Esophagus (tissue), 2 donors: ENCODE measurements at regions not wholly inside any gene's neighbourhood (a gene's known extent, or its start where the extent isn't known, plus 50 kb on each side); places are given as distances from the start of the nearest gene placed in this dataset.

ENCODE experiments used
- H3K27ac ChIP-seq, 2 donors: one replicate each; pipeline ENCODE4 v1.5.1; 2013; ENCODE audit warnings: low read depth in 2 of 2, mild to moderate bottlenecking in 2 of 2, inconsistent platforms in 1 of 2, low read length in 1 of 2, moderate library complexity in 1 of 2
- H3K27me3 ChIP-seq, 2 donors: one replicate each; pipeline ENCODE4 v1.6.1; 2013; ENCODE audit warnings: low read length in 2 of 2, control low read depth in 1 of 2, mild to moderate bottlenecking in 1 of 2; ENCODE audit not compliant: insufficient read depth in 2 of 2, control insufficient read depth in 1 of 2
- H3K36me3 ChIP-seq, 2 donors: one replicate each; pipeline ENCODE4 v1.6.1; 2013; ENCODE audit warnings: low read length in 1 of 2; ENCODE audit not compliant: control insufficient read depth in 2 of 2, insufficient read depth in 2 of 2
- H3K4me1 ChIP-seq, 2 donors: one replicate each; pipeline ENCODE4 v1.6.1; 2013; ENCODE audit warnings: low read length in 1 of 2; ENCODE audit not compliant: control insufficient read depth in 2 of 2, insufficient read depth in 2 of 2
- H3K4me3 ChIP-seq, 2 donors: one replicate each; pipeline ENCODE4 v1.5.1; 2013; ENCODE audit warnings: low read length in 2 of 2, mild to moderate bottlenecking in 2 of 2, low read depth in 1 of 2, moderate library complexity in 1 of 2
- H3K9me3 ChIP-seq, 2 donors: one replicate each; pipeline ENCODE4 v1.6.1; 2013; ENCODE audit warnings: mild to moderate bottlenecking in 2 of 2, low read depth in 1 of 2, low read length in 1 of 2, moderate library complexity in 1 of 2; ENCODE audit not compliant: control insufficient read depth in 2 of 2, insufficient read depth in 1 of 2
- WGBS, 2 donors: extraction: QIAGEN DNeasy Blood & Tissue Kit; methylation state at CpG; one replicate each; pipeline ENCODE4 v1.1.7; 2013; 5-methylcytosine and 5-hydroxymethylcytosine counted together
- donor health status: healthy with polysubstance abuse.
- donor health status: Bipolar disorder and iron deficiency.

DNA sequence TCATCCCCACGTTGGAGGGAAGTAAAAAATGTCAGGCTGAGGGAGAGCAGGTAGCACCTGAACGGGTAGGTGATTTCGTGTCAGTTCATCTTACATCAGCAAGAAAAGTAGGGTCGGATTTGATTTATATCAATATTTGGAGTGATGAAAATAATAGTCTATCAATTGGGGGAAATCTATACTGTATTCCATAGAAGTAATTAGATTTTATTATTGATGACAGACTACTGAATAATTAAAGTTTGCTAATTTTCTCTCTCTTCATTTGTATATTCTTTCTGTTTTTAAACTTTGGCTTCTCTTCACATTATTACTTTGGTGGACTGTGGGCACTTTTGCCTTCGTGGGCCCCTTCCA, 78.4 kb downstream of the OLIG3 start:
- Histone ChIP-seq H3K4me1 (no peaks in the 10 kb centered on the region), H3K27me3 (no peaks in the 10 kb centered on the region), H3K4me3 (peak overlapping the region in 1 of 2 donors; percentile 51), H3K36me3 (no peaks in the 10 kb centered on the region), H3K9me3 (no peaks in the 10 kb centered on the region), H3K27ac (peak overlapping the region in 1 of 2 donors; percentile 65)
- 33 to 42% methylated on average over 5 of the region's 5 CpGs for WGBS, 2 donors

DNA sequence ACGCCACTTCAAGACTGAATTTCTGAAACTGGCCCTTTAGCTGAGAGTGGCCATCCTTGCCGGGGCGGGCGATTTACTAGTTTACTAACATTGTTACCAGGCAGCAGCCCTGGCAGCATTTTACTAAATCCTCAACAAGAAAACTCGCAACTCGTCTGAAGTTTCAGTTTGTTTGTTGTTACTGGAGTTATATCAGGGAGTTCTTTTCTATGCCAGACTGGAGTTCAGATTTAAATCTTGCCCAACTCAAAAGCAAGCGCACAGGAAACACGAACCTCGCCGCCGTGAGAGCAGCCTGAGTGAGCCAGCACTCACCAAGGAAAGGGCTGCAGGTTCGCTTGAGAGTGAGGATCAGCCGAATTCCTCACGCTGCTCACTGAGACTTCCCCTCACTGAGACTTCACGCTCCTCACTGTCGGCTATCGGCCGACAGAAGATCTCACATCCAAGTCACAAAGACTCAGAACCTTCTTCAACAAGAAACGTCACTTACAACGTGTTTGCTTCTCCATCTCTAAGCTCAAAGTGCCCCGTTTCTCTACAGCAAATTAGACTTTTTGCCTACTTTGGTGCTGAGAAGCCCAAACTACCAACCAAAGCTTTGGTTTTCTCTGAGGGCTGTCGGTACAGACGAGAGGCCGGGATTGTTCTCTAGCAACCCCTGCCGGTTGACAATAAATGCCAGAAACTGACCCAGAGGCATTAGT, 78.9 kb downstream of the OLIG3 start:
- peak overlapping the region; percentile 32 to 65 for H3K27ac ChIP-seq
- WGBS, 2 donors: 3 to 10% methylated on average over 25 of the region's 25 CpGs
- no peaks in the 10 kb centered on the region for H3K27me3 ChIP-seq
- H3K4me3 ChIP-seq: peak overlapping the region; percentile 39 to 51
- no peaks in the 10 kb centered on the region for H3K36me3 ChIP-seq
- no peaks in the 10 kb centered on the region for H3K9me3 ChIP-seq
- no peaks in the 10 kb centered on the region for H3K4me1 ChIP-seq

DNA sequence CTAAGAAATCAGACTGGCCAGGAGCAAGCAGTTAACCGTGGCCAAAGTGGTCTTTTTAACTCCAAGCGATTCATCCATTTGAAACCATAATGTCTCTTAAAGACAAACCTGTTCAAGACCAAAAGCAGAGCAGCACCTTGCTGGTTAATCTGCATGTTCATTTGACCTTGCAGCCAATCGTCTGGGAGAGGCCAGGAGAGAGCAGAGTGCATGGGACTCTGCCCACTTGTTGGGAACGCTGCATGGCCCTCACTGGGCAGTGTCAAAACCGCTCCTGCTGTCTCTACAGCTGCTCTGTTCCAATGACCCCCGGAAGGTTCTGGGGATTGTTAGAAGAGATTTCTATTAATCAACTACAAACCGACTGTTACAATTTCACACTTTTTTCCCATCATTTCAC, 79.6 kb downstream of the OLIG3 start:
- WGBS, 2 donors: 60 to 68% methylated on average over 7 of the region's 7 CpGs
- H3K36me3 ChIP-seq: no peaks in the 10 kb centered on the region
- H3K4me1 ChIP-seq: no peaks in the 10 kb centered on the region
- no peak overlapping the region for H3K27ac ChIP-seq
- no peaks in the 10 kb centered on the region for H3K27me3 ChIP-seq
- H3K4me3 ChIP-seq: peak overlapping the region in 1 of 2 donors; percentile 51
- H3K9me3 ChIP-seq: no peaks in the 10 kb centered on the region

DNA sequence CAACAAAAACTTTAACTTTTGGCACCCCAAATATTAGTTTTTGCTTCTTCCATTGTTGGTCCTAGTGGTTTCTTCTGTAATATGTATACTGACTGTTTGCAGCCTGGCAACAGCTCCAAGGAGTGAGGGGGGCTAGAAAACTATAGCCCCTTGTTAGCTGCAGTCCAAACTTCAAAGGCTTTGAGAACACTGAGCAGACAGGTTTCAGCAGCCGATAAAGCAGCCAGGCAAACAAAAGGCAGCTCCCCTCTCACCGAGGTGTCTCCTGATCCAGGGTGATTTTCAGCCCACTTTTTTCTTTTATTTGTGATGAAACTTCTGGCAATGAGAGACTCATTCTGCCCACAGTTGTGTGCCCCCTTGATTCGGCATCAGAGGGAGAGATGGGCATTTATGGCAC, 80.7 kb downstream of the OLIG3 start:
- no peak overlapping the region for H3K4me3 ChIP-seq
- H3K4me1 ChIP-seq: no peaks in the 10 kb centered on the region
- no peaks in the 10 kb centered on the region for H3K36me3 ChIP-seq
- no peaks in the 10 kb centered on the region for H3K9me3 ChIP-seq
- WGBS, 2 donors: 40 to 49% methylated on average over 3 of the region's 3 CpGs
- no peak overlapping the region for H3K27ac ChIP-seq
- no peaks in the 10 kb centered on the region for H3K27me3 ChIP-seq

DNA sequence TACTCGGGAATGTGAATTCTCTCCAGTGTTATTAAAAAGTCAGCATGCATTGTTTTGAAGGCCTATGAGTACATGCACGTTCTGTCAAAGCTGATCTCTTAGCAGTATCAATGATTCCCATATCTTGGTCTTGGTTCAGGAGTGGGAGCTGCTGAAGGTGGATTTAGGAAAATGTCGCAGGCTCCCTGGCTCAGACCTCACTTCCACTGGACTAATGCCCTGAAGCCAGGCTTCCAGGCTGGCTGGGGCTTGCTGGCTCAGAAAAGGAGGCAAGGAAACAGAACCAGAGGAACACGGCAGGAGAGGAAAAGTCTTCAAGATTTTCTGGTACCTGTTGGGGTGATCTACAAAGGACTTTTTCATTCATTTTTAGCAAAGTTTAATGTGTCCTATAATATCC, 81.6 kb downstream of the OLIG3 start:
- H3K27me3 ChIP-seq: no peaks in the 10 kb centered on the region
- H3K9me3 ChIP-seq: no peaks in the 10 kb centered on the region
- H3K36me3 ChIP-seq: no peaks in the 10 kb centered on the region
- H3K4me1 ChIP-seq: no peaks in the 10 kb centered on the region
- H3K4me3 ChIP-seq: no peak overlapping the region
- WGBS, 2 donors: 44 to 70% methylated on average over 4 of the region's 4 CpGs
- H3K27ac ChIP-seq: no peak overlapping the region

DNA sequence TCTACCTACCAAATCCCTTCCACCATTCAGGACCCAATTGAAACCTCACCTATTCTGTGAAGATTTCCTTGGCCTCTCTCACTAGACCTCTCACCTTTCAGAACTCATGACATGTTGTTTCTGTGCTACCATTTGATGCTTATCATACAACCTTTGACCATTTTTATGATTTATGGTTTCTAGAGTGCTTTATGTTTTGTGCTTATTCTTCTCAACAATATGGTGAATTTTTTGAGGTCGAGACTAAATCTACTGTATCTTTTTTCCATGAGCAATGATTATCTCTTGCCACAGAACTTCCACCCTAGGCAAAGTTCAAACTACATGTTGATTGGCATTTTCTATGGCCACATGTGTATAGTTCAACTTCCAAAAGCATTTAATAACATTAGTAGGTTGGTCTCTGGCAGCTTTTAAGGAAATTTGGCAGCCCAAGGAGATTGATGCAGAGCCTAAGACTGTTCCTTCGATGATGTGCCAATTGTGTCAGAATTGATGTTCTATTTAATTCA, 84.9 kb downstream of the OLIG3 start:
- WGBS, 2 donors: 48 to 64% methylated on average over 2 of the region's 2 CpGs
- no peak overlapping the region for H3K4me3 ChIP-seq
- no peaks in the 10 kb centered on the region for H3K9me3 ChIP-seq
- no peaks in the 10 kb centered on the region for H3K4me1 ChIP-seq
- no peaks in the 10 kb centered on the region for H3K36me3 ChIP-seq
- H3K27ac ChIP-seq: no peak overlapping the region
- H3K27me3 ChIP-seq: no peaks in the 10 kb centered on the region

DNA sequence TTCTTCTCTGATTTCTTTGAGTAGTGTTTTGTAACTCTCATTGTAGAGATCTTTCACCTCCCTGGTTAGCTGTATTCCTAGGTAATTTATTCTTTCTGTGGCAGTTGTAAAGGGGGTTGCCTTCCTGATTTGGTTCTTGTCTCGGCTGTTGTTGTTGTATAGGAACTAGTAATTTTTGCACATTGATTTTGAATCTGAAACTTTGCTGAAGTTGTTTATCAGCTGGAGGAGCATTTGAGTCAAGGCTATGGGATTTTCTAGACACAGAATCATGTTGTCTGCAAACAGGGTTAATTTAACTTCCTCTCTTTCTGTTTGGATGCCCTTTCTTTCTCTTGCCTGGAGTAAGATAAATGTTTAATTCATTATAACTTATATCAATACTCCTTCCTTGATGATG, 86.4 kb downstream of the OLIG3 start:
- no peaks in the 10 kb centered on the region for H3K27me3 ChIP-seq
- H3K27ac ChIP-seq: no peak overlapping the region

DNA sequence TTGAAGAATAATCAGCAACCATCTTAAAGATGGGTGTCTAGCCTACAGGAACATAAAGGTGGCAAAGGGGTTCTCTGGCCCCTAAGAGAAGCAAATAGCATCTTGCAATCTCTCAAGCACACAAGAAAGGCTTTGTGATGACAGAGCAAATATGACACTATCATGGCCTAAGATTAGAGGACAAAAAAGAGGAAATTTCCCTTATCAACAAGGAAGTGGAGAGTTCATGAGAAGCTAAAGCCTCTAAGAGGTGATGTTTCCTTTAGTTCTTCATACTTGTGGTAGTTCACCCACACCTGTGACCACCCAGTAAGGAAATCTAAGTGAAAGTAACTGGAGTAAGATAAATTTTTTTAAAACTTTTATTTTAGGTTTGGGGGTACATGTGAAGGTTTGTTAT, 88.4 kb downstream of the OLIG3 start:
- Histone ChIP-seq H3K36me3 (no peaks in the 10 kb centered on the region), H3K9me3 (no peaks in the 10 kb centered on the region), H3K27ac (no peak overlapping the region), H3K4me1 (no peaks in the 10 kb centered on the region), H3K4me3 (no peak overlapping the region), H3K27me3 (no peaks in the 10 kb centered on the region)

More for the DNA sequence above, 86.4 kb downstream of the OLIG3 start:
- no peaks in the 10 kb centered on the region for H3K4me1 ChIP-seq
- WGBS, 2 donors: 74 to 84% methylated on average over 1 of the region's 1 CpG
- no peaks in the 10 kb centered on the region for H3K9me3 ChIP-seq
- no peak overlapping the region for H3K4me3 ChIP-seq
- no peaks in the 10 kb centered on the region for H3K36me3 ChIP-seq

DNA sequence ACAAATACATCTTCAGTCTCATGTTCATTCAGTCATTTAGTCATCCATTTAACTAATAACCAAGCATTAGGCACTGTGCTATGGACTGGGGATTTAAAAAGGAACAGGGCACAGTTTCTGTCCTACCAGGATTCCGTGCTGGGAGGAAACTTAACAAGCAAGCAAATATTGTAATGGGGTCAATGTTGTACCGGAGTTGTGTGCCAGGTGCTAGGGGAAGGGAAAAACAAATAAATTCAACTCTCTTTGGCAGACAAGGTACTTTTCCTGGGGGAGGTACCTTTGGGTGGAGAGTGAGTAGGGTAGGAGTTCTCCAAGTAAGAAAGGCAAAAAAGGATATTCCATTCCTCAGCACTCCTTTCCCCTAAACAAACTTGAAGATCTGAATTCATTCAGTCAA, 90.3 kb downstream of the OLIG3 start:
- WGBS, 2 donors: 63 to 81% methylated on average over 2 of the region's 2 CpGs
- H3K27me3 ChIP-seq: no peaks in the 10 kb centered on the region

DNA sequence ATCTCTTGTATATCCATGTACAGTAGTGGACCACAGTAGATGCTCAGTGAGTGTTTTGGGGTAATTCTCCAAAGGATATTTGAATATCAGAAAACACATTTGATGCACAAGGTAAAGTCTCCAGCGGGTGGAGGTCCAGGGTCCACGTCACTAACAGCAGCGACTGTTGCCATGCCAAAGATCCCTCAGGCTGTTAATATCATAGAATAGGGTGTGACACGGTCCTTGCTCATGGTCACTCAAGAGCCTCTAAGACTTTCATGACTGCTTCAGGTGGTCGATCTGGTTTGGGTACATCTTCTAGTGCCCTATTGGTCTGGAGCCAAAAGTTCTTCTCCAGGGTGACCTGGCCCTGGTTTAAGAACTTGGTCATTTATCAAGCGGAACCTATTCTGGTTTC, 90.8 kb downstream of the OLIG3 start:
- no peak overlapping the region for H3K4me3 ChIP-seq
- no peaks in the 10 kb centered on the region for H3K36me3 ChIP-seq
- H3K4me1 ChIP-seq: no peaks in the 10 kb centered on the region
- 89 to 92% methylated on average over 6 of the region's 6 CpGs for WGBS, 2 donors
- H3K27ac ChIP-seq: no peak overlapping the region
- H3K9me3 ChIP-seq: no peaks in the 10 kb centered on the region
- no peaks in the 10 kb centered on the region for H3K27me3 ChIP-seq

More for the DNA sequence above, 90.3 kb downstream of the OLIG3 start:
- no peak overlapping the region for H3K4me3 ChIP-seq
- no peaks in the 10 kb centered on the region for H3K9me3 ChIP-seq
- no peaks in the 10 kb centered on the region for H3K4me1 ChIP-seq
- H3K36me3 ChIP-seq: no peaks in the 10 kb centered on the region
- H3K27ac ChIP-seq: no peak overlapping the region
